Lower leg skin (tissue), 4 donors: ENCODE measurements at regions not wholly inside any gene's neighbourhood (a gene's known extent, or its start where the extent isn't known, plus 50 kb on each side); places are given as distances from the start of the nearest gene placed in this dataset.

Experiments
- DNase-seq, 2 donors: peaks; one replicate each; pipeline ENCODE4 v3.0.0-alpha.2; 2019; ENCODE audit warnings: low spot score in 2 of 2
- H3K4me3 ChIP-seq: fragments of 200-600 bp; sonication (generic); 2 replicates; pipeline ENCODE4 v1.5.1; 2017; ENCODE audit warnings: mild to moderate bottlenecking, low read depth; ENCODE audit not compliant: poor library complexity, severe bottlenecking
- CTCF ChIP-seq, 3 donors: fragments of 450-650 bp; IDR thresholded peaks; one replicate each; pipeline ENCODE4 v1.5.1; 2016; ENCODE audit warnings: antibody characterized with exemption in 3 of 3, mild to moderate bottlenecking in 3 of 3, moderate library complexity in 2 of 3
- POLR2A ChIP-seq, 2 donors: fragments of 450-650 bp; IDR thresholded peaks; one replicate each; pipeline ENCODE4 v1.6.1; 2016 to 2017; ENCODE audit warnings: antibody characterized with exemption in 2 of 2, mild to moderate bottlenecking in 1 of 2, moderate library complexity in 1 of 2
- WGBS, 2 donors: methylation state at CpG; one replicate each; pipeline ENCODE4 v1.1.5; 2018; 5-methylcytosine and 5-hydroxymethylcytosine counted together
- intact Hi-C: fragments of 100-400 bp; cut with DNase I; formaldehyde crosslinking; loops from one replicate; pipeline ENCODE4 v1.15.0; 2023; ENCODE audit warnings: low total_unique reads

- DNase-seq = no peak
- 67 to 75% methylated on average over 11 of the region's 11 CpGs for WGBS, 2 donors
- TF ChIP-seq POLR2A (IDR thresholded peaks at IDR 0.05) (no peak), CTCF (IDR thresholded peaks at IDR 0.05) (no peak)
- no peak overlapping the region for H3K4me3 ChIP-seq
- intact Hi-C loops = no loop called here
Observed at GRCh38 chr17:33506889-33507650, 214.0 kb upstream of the ASIC2 start.

GRCh38 chr17:33508215-33508614 lies 215.1 kb upstream of the ASIC2 start:
- 57 to 76% methylated on average over 3 of the region's 3 CpGs for WGBS, 2 donors
- no peak for DNase-seq
- H3K4me3 ChIP-seq = no peak overlapping the region
- TF ChIP-seq CTCF (IDR thresholded peaks at IDR 0.05) = no peak
- no peak for TF ChIP-seq POLR2A (IDR thresholded peaks at IDR 0.05)
- intact Hi-C loops = no loop called here

GRCh38 chr17:33509331-33509730 lies 216.2 kb upstream of the ASIC2 start:
- no peak overlapping the region for H3K4me3 ChIP-seq
- WGBS, 2 donors = 52 to 60% methylated on average over 8 of the region's 8 CpGs
- peak in 1 of 2 donors; percentile 40 for DNase-seq
- intact Hi-C loops = no loop called here
- TF ChIP-seq CTCF (IDR thresholded peaks at IDR 0.05) (no peak), POLR2A (IDR thresholded peaks at IDR 0.05) (no peak)

- TF ChIP-seq CTCF (IDR thresholded peaks at IDR 0.05) (no peak), POLR2A (IDR thresholded peaks at IDR 0.05) (no peak)
- H3K4me3 ChIP-seq = no peak overlapping the region
- WGBS, 2 donors = 77 to 86% methylated on average over 2 of the region's 2 CpGs
- no peak for DNase-seq
- intact Hi-C loops = no loop called here
Observed at GRCh38 chr17:33511670-33512069, 218.6 kb upstream of the ASIC2 start.

- DNase-seq = no peak
- intact Hi-C loops = no loop called here
- no peak overlapping the region for H3K4me3 ChIP-seq
- TF ChIP-seq POLR2A (IDR thresholded peaks at IDR 0.05) (no peak), CTCF (IDR thresholded peaks at IDR 0.05) (no peak)
Observed at GRCh38 chr17:33512113-33512512, 219.0 kb upstream of the ASIC2 start.

GRCh38 chr17:33513769-33514168 lies 220.7 kb upstream of the ASIC2 start:
- no peak for DNase-seq
- WGBS, 2 donors = 78 to 79% methylated on average over 5 of the region's 5 CpGs
- intact Hi-C loops = no loop called here
- TF ChIP-seq POLR2A (IDR thresholded peaks at IDR 0.05) = no peak
- no peak for TF ChIP-seq CTCF (IDR thresholded peaks at IDR 0.05)
- no peak overlapping the region for H3K4me3 ChIP-seq
